ENCODE measurements at regions not wholly inside any gene's neighbourhood (a gene's known extent, or its start where the extent isn't known, plus 50 kb on each side); places are given as distances from the start of the nearest gene placed in this dataset.

DNA sequence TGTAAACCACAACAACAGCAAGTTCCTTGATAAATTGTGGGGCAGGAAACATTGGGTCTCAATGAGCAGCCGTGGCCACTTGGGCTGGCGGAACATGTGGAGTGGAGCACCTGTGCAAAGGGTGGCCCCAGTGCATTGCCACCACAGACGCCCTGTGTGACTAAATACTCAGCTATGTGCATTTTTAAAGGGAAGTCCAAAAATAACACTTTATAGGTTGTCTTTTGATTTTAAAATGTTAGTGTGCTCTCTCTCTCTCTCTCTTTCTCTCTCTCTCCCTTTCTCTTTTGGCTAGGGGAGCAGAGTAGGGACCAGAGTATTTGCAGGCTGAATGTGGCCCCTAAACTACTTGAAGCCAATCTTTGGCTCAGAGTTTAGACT lies 236.3 kb downstream of the BCAS1 start:
- TF ChIP-seq, protein P1, sequence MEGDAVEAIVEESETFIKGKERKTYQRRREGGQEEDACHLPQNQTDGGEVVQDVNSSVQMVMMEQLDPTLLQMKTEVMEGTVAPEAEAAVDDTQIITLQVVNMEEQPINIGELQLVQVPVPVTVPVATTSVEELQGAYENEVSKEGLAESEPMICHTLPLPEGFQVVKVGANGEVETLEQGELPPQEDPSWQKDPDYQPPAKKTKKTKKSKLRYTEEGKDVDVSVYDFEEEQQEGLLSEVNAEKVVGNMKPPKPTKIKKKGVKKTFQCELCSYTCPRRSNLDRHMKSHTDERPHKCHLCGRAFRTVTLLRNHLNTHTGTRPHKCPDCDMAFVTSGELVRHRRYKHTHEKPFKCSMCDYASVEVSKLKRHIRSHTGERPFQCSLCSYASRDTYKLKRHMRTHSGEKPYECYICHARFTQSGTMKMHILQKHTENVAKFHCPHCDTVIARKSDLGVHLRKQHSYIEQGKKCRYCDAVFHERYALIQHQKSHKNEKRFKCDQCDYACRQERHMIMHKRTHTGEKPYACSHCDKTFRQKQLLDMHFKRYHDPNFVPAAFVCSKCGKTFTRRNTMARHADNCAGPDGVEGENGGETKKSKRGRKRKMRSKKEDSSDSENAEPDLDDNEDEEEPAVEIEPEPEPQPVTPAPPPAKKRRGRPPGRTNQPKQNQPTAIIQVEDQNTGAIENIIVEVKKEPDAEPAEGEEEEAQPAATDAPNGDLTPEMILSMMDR (conservative IDR thresholded peaks at IDR 0.05; ENCODE audit: control insufficient read depth, insufficient read depth, low read depth, low read length) = no peak
- no peak overlapping the region for H3K4me3 ChIP-seq (ENCODE audit: control insufficient read depth, low read depth, low read length)
- DNase-seq (ENCODE audit: low read depth) = no peak

DNA sequence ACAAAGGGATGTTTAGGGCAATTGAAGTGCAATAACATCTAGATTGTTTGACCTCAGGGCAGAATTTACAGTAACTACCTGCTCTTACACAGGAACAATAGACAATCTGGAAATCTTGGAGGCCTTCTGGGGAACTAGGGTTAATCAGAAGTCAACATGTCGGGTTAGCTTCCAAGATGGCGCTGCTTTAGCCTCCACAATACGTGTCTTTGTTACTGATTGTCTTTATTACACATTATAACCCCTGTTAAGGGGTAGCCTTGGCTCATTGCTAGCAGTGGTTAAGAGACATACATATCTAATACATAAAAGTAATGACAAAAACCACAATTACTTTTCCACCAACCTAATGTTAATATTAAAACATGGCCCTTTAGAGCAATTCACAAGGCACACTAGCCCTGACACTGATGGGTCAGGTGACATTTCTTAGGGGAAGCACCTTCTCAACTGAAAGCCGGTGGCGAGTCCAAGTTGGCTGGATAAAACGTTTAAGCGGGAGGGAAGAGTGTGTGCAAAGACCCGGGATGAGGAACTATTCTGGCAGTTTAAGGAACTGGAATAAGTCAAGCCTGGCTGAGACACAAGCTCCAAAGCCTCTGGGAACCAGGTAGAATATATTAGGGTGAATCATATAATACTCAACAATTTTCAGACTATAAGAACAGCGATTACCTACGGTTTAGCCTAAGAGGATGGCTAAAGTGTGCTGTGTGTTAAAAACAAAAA lies 236.9 kb downstream of the BCAS1 start:
- no peak for DNase-seq (ENCODE audit: low read depth)
- no peak overlapping the region for H3K4me3 ChIP-seq (ENCODE audit: control insufficient read depth, low read depth, low read length)
- TF ChIP-seq, protein P1 (conservative IDR thresholded peaks at IDR 0.05; ENCODE audit: control insufficient read depth, insufficient read depth, low read depth, low read length) = no peak

DNA sequence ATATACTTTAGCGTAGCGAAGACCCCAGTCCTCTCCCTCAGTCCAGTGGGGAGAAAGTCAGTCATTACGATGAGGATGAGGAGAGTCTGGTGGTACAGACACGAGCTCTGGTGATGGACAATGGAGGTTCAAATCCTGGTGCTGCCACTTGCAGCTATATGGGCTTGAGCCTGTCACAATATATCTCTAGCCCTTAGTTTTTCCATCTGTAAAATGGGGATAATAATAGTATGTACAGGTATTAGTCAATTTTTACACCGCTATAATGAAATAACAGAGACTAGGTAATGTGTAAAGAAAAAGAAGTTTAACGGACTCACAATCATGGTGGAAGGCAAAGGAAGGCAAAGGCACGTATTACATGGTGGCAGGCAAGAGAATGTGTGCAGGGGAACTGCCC lies 237.9 kb downstream of the BCAS1 start:
- TF ChIP-seq, protein P1 (conservative IDR thresholded peaks at IDR 0.05; ENCODE audit: control insufficient read depth, insufficient read depth, low read depth, low read length) = no peak
- no peak overlapping the region for H3K4me3 ChIP-seq (ENCODE audit: control insufficient read depth, low read depth, low read length)
- no peak for DNase-seq (ENCODE audit: low read depth)

DNA sequence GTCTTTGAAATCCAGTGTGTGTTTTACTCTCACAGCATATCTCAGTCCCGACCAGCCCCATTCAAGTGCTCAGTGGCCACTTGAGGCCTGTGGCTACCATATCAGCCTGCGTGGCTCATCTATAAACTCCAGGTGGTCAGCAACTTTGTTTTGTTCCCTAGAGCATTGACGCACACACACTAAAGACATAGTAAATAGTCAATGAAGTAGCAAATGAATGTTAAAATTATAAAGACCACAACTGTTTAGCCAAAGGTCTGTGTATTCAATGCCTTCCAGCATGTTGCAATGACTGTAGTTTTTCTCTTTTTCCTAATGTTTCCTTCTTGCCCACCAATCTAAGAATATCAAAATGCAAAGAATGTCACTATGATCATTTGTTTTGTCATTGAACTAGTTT lies 238.2 kb upstream of the ZNF217 start:
- DNase-seq (ENCODE audit: low read depth) = no peak
- TF ChIP-seq, protein P1 (conservative IDR thresholded peaks at IDR 0.05; ENCODE audit: control insufficient read depth, insufficient read depth, low read depth, low read length) = no peak
- H3K4me3 ChIP-seq (ENCODE audit: control insufficient read depth, low read depth, low read length) = no peak overlapping the region

DNA sequence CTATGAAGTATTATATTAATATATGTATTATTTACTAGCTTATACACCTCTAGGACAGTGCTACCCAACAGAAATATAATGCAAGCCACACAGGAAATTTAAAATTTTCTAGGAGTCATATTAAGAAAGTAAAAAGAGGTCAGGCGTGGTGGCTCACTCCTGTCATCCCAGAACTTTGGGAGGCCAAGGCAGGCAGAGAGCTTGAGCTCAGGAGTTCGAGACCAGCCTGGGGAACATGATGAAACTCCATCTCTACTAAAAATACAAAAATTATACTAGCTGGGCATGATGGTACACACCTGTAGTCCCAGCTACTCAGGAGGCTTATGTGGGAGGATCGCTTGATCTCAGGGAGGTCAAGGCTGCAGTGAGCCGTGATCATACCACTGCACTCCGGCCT lies 237.6 kb upstream of the ZNF217 start:
- H3K4me3 ChIP-seq (ENCODE audit: control insufficient read depth, low read depth, low read length) = no peak overlapping the region
- TF ChIP-seq, protein P1 (conservative IDR thresholded peaks at IDR 0.05; ENCODE audit: control insufficient read depth, insufficient read depth, low read depth, low read length) = no peak
- no peak for DNase-seq (ENCODE audit: low read depth)

DNA sequence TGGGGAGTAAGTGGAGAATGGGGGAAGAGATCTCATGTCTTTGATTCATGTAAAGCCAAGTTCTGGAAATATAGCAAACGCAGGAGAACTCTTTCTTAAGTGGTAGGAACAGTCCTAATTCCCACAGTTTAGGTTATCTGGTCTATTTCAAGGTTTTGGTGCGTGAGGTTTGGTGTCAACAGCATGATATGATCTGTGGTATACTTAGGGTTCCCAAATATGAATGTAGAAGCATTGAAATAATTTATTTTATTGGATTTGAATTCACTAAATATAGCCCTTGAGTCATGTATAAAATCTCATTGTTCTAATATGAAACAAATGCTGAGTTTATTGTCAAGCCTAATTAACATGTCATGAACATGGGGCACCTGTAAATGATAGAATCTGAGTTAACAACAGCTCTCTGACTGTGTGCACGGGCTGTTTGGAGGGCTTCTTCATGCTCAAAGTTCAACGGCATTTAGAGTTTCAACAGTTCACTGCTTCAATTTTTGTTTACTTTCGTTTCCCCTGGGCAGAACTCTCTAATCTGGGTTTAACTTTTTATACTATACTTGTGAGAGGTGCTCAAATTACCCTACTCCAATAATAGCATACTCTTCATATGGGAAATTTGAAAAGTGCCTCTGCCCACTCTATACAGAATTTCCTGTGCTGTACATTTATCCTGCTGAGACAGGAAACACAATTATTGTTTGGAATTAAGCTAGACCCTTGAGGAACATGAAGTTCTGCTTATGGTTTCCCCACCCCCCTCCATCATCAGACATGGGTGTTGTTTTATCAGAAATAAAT lies 236.3 kb upstream of the ZNF217 start:
- TF ChIP-seq, protein P1 (conservative IDR thresholded peaks at IDR 0.05; ENCODE audit: control insufficient read depth, insufficient read depth, low read depth, low read length) = no peak
- H3K4me3 ChIP-seq (ENCODE audit: control insufficient read depth, low read depth, low read length) = peak overlapping the region; percentile 2
- DNase-seq (ENCODE audit: low read depth) = peak; percentile 75

All from fibroblast of mammary gland (primary cell).